ENCODE measurements at regions not wholly inside any gene's neighbourhood (a gene's known extent, or its start where the extent isn't known, plus 50 kb on each side); places are given as distances from the start of the nearest gene placed in this dataset.
"Not testable (repeated sequence)": the region's sequence is repeated elsewhere in the genome, so short reads cannot be mapped to it uniquely, and the experiment has no call there.

- Histone ChIP-seq H3K9me3 (ENCODE audit: control insufficient read depth, low read length) (no peaks in the 10 kb centered on the region), H3K4me1 (ENCODE audit: control insufficient read depth, insufficient read depth, low read length, poor library complexity, severe bottlenecking) (no peaks in the 10 kb centered on the region), H3K36me3 (ENCODE audit: control insufficient read depth, insufficient read depth, low read length) (no peaks in the 10 kb centered on the region), H3K4me3 (ENCODE audit: extremely low read depth, insufficient read depth, low read length, poor library complexity, severe bottlenecking) (no peak overlapping the region), H3K27ac (ENCODE audit: low read depth, low read length, severe bottlenecking) (no peak overlapping the region)
- WGBS, 2 experiments (ENCODE audit: insufficient coverage in 2 of 2) = 91 to 93% methylated on average over 3 to 4 of the region's 5 CpGs
Measured at GRCh38 chr10:33710006-33710405, 375.5 kb upstream of the NRP1 start.

DNA sequence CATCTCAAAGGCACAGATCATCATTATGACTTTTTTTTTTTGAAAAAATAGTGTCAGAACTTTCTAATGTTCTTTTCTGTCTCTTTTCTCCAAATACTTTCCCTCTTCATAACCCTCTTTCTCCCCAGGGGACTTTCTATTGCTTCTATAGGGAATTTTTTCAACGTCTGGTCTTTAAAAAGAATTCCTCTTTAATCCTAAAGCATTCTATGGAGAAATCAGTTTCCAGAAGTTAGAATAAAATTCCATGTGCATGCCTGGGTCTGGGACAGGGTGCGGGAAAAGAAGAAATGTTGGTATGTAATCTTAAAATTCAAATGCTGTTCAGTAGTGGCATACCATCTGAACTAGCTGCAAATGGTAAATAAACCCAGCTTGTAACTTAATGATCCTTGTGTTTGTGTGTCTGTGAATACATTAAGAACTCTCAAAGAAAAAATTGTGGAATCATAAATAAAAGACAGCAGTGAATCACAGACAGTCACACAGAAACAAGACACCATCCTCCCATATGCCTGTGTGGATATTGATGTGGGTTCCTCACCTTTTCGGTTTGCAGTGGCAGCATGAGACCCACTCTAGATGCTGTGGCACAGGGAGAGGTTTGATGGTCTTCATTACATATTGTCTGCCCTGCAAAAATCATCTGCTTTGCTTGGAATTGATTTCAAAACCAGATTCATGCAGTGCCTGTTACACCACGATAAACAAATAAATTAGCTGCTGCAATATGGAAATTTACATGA, 374.7 kb upstream of the NRP1 start:
- Histone ChIP-seq H3K4me3 (ENCODE audit: extremely low read depth, insufficient read depth, low read length, poor library complexity, severe bottlenecking) (no peak overlapping the region), H3K27ac (ENCODE audit: low read depth, low read length, severe bottlenecking) (no peak overlapping the region), H3K36me3 (ENCODE audit: control insufficient read depth, insufficient read depth, low read length) (no peaks in the 10 kb centered on the region), H3K9me3 (ENCODE audit: control insufficient read depth, low read length) (no peaks in the 10 kb centered on the region), H3K4me1 (ENCODE audit: control insufficient read depth, insufficient read depth, low read length, poor library complexity, severe bottlenecking) (peaks cover 5% of the 10 kb centered on the region)
- WGBS, 2 experiments (ENCODE audit: insufficient coverage in 2 of 2) = 92% methylated on average over 2 of the region's 4 CpGs; no CpG with 5 or more reads in 1 of the 2 experiments

DNA sequence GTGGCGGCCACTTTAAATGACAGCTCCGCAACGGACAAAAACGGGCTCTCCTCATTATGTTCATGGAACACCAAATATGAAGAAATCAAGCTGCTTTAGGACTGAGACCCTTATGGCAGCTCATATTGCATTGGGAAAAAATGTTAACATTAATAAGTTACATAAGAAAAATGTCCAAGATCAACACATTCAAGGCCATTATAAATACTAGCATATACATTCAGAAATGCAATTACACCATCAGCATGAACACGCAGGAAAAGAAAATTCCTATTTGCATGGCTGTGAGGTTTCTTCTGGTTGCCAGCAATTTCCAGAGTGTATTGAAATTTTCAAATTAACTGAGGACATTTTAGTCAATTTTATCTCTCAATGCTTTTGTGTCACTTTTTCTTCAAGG, 374.1 kb upstream of the NRP1 start:
- Histone ChIP-seq H3K36me3 (ENCODE audit: control insufficient read depth, insufficient read depth, low read length) (no peaks in the 10 kb centered on the region), H3K4me3 (ENCODE audit: extremely low read depth, insufficient read depth, low read length, poor library complexity, severe bottlenecking) (no peak overlapping the region), H3K27ac (ENCODE audit: low read depth, low read length, severe bottlenecking) (no peak overlapping the region), H3K4me1 (ENCODE audit: control insufficient read depth, insufficient read depth, low read length, poor library complexity, severe bottlenecking) (peaks cover 10% of the 10 kb centered on the region), H3K9me3 (ENCODE audit: control insufficient read depth, low read length) (no peaks in the 10 kb centered on the region)
- 88 to 100% methylated on average over 1 to 4 of the region's 5 CpGs for WGBS, 2 experiments (ENCODE audit: insufficient coverage in 2 of 2)

- H3K27ac ChIP-seq (ENCODE audit: low read depth, low read length, severe bottlenecking) = no peak overlapping the region
- peaks cover 10% of the 10 kb centered on the region for H3K4me1 ChIP-seq (ENCODE audit: control insufficient read depth, insufficient read depth, low read length, poor library complexity, severe bottlenecking)
- whole genome bisulfite sequencing, 2 experiments (ENCODE audit: insufficient coverage in 2 of 2) = 78 to 86% methylated on average over 1 of the region's 1 CpG
- no peaks in the 10 kb centered on the region for H3K9me3 ChIP-seq (ENCODE audit: control insufficient read depth, low read length)
- H3K4me3 ChIP-seq (ENCODE audit: extremely low read depth, insufficient read depth, low read length, poor library complexity, severe bottlenecking) = no peak overlapping the region
- H3K36me3 ChIP-seq (ENCODE audit: control insufficient read depth, insufficient read depth, low read length) = no peaks in the 10 kb centered on the region
Measured at GRCh38 chr10:33706746-33707145, 372.3 kb upstream of the NRP1 start.

GRCh38 chr10:33706191-33706590, 371.7 kb upstream of the NRP1 start:
- H3K9me3 ChIP-seq (ENCODE audit: control insufficient read depth, low read length) = no peaks in the 10 kb centered on the region
- H3K4me3 ChIP-seq (ENCODE audit: extremely low read depth, insufficient read depth, low read length, poor library complexity, severe bottlenecking) = no peak overlapping the region
- no peaks in the 10 kb centered on the region for H3K36me3 ChIP-seq (ENCODE audit: control insufficient read depth, insufficient read depth, low read length)
- H3K4me1 ChIP-seq (ENCODE audit: control insufficient read depth, insufficient read depth, low read length, poor library complexity, severe bottlenecking) = peaks cover 10% of the 10 kb centered on the region
- WGBS, 2 experiments (ENCODE audit: insufficient coverage in 2 of 2) = 85 to 89% methylated on average over 1 to 3 of the region's 3 CpGs
- no peak overlapping the region for H3K27ac ChIP-seq (ENCODE audit: low read depth, low read length, severe bottlenecking)

- H3K27ac ChIP-seq (ENCODE audit: low read depth, low read length, severe bottlenecking) = no peak overlapping the region
- H3K4me3 ChIP-seq (ENCODE audit: extremely low read depth, insufficient read depth, low read length, poor library complexity, severe bottlenecking) = no peak overlapping the region
- H3K4me1 ChIP-seq (ENCODE audit: control insufficient read depth, insufficient read depth, low read length, poor library complexity, severe bottlenecking) = peaks cover 10% of the 10 kb centered on the region
- H3K9me3 ChIP-seq (ENCODE audit: control insufficient read depth, low read length) = no peaks in the 10 kb centered on the region
- WGBS, 2 experiments (ENCODE audit: insufficient coverage in 2 of 2) = 81 to 92% methylated on average over 2 to 3 of the region's 4 CpGs
- no peaks in the 10 kb centered on the region for H3K36me3 ChIP-seq (ENCODE audit: control insufficient read depth, insufficient read depth, low read length)
Measured at GRCh38 chr10:33704214-33704830, 369.9 kb upstream of the NRP1 start.

- WGBS, 2 experiments (ENCODE audit: insufficient coverage in 2 of 2) = 88 to 94% methylated on average over 3 to 5 of the region's 7 CpGs
- Histone ChIP-seq H3K4me3 (ENCODE audit: extremely low read depth, insufficient read depth, low read length, poor library complexity, severe bottlenecking) (no peak overlapping the region), H3K36me3 (ENCODE audit: control insufficient read depth, insufficient read depth, low read length) (no peaks in the 10 kb centered on the region), H3K27ac (ENCODE audit: low read depth, low read length, severe bottlenecking) (no peak overlapping the region), H3K4me1 (ENCODE audit: control insufficient read depth, insufficient read depth, low read length, poor library complexity, severe bottlenecking) (peaks cover 10% of the 10 kb centered on the region), H3K9me3 (ENCODE audit: control insufficient read depth, low read length) (no peaks in the 10 kb centered on the region)
Measured at GRCh38 chr10:33703501-33704213, 369.2 kb upstream of the NRP1 start.

- H3K36me3 ChIP-seq (ENCODE audit: control insufficient read depth, insufficient read depth, low read length) = no peaks in the 10 kb centered on the region
- no peaks in the 10 kb centered on the region for H3K9me3 ChIP-seq (ENCODE audit: control insufficient read depth, low read length)
- H3K4me3 ChIP-seq (ENCODE audit: extremely low read depth, insufficient read depth, low read length, poor library complexity, severe bottlenecking) = no peak overlapping the region
- no peak overlapping the region for H3K27ac ChIP-seq (ENCODE audit: low read depth, low read length, severe bottlenecking)
- no peaks in the 10 kb centered on the region for H3K4me1 ChIP-seq (ENCODE audit: control insufficient read depth, insufficient read depth, low read length, poor library complexity, severe bottlenecking)
Measured at GRCh38 chr10:33698033-33698432, 363.6 kb upstream of the NRP1 start.

GRCh38 chr10:33697016-33697415, 362.5 kb upstream of the NRP1 start:
- 89 to 100% methylated on average over 1 to 4 of the region's 5 CpGs for WGBS, 2 experiments (ENCODE audit: insufficient coverage in 2 of 2)
- H3K36me3 ChIP-seq (ENCODE audit: control insufficient read depth, insufficient read depth, low read length) = no peaks in the 10 kb centered on the region

DNA sequence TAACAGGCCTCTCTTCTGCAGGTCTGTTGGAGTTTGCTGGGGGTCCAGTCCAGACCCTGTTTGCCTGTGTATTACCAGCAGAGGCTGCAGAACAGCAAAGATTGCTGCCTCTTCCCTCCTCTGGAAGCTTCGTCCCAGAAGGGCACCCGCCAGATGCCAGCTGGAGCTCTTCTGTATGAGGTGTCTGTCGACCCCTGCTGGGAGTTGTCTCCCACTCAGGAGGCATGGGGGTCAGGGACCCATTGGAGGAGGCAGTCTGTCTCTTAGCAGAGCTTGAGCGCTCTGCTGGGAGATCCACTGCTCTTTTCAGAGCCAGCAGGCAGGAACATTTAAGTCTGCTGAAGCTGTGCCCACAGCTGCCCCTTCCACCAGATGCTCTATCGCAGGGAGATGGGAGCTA, 361.1 kb upstream of the NRP1 start:
- Histone ChIP-seq H3K36me3 (ENCODE audit: control insufficient read depth, insufficient read depth, low read length) (no peaks in the 10 kb centered on the region), H3K27ac (ENCODE audit: low read depth, low read length, severe bottlenecking) (no peak overlapping the region), H3K4me3 (ENCODE audit: extremely low read depth, insufficient read depth, low read length, poor library complexity, severe bottlenecking) (no peak overlapping the region), H3K4me1 (ENCODE audit: control insufficient read depth, insufficient read depth, low read length, poor library complexity, severe bottlenecking) (no peaks in the 10 kb centered on the region), H3K9me3 (ENCODE audit: control insufficient read depth, low read length) (peaks cover 8% of the 10 kb centered on the region)
- 88 to 97% methylated on average over 5 of the region's 5 CpGs for WGBS, 2 experiments (ENCODE audit: insufficient coverage in 2 of 2)

More at GRCh38 chr10:33697016-33697415, 362.5 kb upstream of the NRP1 start:
- Histone ChIP-seq H3K27ac (ENCODE audit: low read depth, low read length, severe bottlenecking) (no peak overlapping the region), H3K4me1 (ENCODE audit: control insufficient read depth, insufficient read depth, low read length, poor library complexity, severe bottlenecking) (no peaks in the 10 kb centered on the region), H3K4me3 (ENCODE audit: extremely low read depth, insufficient read depth, low read length, poor library complexity, severe bottlenecking) (no peak overlapping the region), H3K9me3 (ENCODE audit: control insufficient read depth, low read length) (no peaks in the 10 kb centered on the region)

- H3K4me3 ChIP-seq (ENCODE audit: extremely low read depth, insufficient read depth, low read length, poor library complexity, severe bottlenecking); H3K4me1 ChIP-seq (ENCODE audit: control insufficient read depth, insufficient read depth, low read length, poor library complexity, severe bottlenecking); H3K36me3 ChIP-seq (ENCODE audit: control insufficient read depth, insufficient read depth, low read length); H3K27ac ChIP-seq (ENCODE audit: low read depth, low read length, severe bottlenecking): not testable (repeated sequence)
- H3K9me3 ChIP-seq (ENCODE audit: control insufficient read depth, low read length) = peaks cover 18% of the 10 kb centered on the region
- WGBS, 2 experiments (ENCODE audit: insufficient coverage in 2 of 2) = 86% methylated on average over 1 of the region's 2 CpGs; no CpG with 5 or more reads in 1 of the 2 experiments
Measured at GRCh38 chr10:33690536-33690935, 356.1 kb upstream of the NRP1 start.
